ENCODE measurements at regions not wholly inside any gene's neighbourhood (a gene's known extent, or its start where the extent isn't known, plus 50 kb on each side); places are given as distances from the start of the nearest gene placed in this dataset.
"Not testable (repeated sequence)": the region's sequence is repeated elsewhere in the genome, so short reads cannot be mapped to it uniquely, and the experiment has no call there.

GRCh38 chr10:33101392-33101787 lies 143.4 kb upstream of the ITGB1 start:
- DNase-seq (ENCODE audit: low read depth, low spot score), result no peak

DNA sequence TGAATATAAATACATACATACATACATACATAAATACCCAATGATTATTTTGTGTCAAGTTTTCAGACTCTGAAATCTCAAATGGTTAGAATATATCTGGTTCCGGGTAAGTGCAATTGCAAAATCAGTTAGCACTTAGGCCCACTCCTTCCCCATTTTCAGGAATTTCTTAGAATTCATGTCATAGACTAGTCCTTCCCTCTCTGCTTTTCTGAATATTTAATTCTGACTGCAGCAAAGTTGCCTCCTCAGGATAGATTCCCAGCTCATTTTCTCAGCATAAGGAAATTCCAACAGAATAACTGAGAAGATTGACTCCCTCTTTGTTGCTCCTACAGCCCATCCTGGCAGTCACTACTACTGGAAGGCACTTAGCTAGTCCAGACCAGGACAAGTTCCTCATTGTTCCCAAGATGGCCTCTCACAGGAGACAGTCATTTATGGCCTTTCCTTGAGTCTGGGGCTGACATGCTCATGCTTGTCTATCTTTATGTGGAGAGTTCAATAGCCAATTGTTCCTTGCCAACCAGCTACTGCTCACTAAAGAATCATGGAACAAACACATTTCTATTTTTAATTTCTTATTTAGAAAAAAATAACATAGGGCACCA lies 142.9 kb upstream of the ITGB1 start:
- DNase-seq (ENCODE audit: low read depth, low spot score), result no peak

DNA sequence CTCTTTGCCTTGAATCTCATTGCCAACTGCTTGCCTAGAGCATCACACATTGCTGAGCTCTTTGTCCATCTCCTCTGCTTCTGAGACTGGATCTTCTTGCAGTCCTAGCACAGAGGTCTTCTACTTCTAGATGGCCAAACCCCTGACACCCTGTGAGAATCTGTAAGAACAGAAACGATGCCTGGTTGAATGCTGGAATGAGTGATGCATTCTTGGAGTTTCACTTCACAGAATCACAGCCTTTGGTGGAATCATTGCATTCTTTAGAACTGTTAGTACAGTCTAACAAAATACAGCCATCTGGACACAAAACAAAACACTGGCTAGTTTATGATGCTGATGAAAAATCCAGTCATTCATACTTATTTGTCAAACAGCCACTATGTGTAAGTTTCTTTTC lies 141.7 kb upstream of the ITGB1 start:
- DNase-seq (ENCODE audit: low read depth, low spot score), result no peak

GRCh38 chr10:33098951-33099663 lies 141.1 kb upstream of the ITGB1 start:
- no peak for DNase-seq (ENCODE audit: low read depth, low spot score)

- no peak for DNase-seq (ENCODE audit: low read depth, low spot score)
These were observed 138.1 kb upstream of the ITGB1 start for GRCh38 chr10:33095867-33096815.

GRCh38 chr10:33094263-33095051 lies 136.4 kb upstream of the ITGB1 start:
- no peak for DNase-seq (ENCODE audit: low read depth, low spot score)

- DNase-seq (ENCODE audit: low read depth, low spot score), result no peak
These were observed 135.3 kb upstream of the ITGB1 start for GRCh38 chr10:33093362-33093761.

DNA sequence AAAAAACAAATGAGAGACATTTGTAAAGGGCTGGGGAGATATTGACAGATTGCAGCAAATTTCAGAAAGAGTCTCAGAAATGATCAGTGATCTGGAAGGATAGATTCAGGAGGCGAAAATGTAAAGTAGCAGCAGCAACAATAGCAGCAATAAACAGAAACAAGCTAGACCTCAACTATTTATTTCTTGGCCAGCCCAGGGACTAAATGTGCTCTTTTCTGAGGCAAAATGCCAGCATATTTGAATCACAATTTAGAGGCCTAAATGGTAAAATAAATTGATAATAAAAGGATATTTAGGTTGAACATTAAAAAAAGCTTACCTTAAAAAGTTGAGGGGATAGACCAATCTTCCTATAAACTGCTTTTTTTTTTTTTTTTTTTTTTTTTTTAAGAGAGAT lies 134.6 kb upstream of the ITGB1 start:
- no peak for DNase-seq (ENCODE audit: low read depth, low spot score)

GRCh38 chr10:33091201-33091600 lies 133.2 kb upstream of the ITGB1 start:
- no peak for DNase-seq (ENCODE audit: low read depth, low spot score)

- no peak for DNase-seq (ENCODE audit: low read depth, low spot score)
These were observed 131.0 kb upstream of the ITGB1 start for GRCh38 chr10:33088990-33089389.

DNA sequence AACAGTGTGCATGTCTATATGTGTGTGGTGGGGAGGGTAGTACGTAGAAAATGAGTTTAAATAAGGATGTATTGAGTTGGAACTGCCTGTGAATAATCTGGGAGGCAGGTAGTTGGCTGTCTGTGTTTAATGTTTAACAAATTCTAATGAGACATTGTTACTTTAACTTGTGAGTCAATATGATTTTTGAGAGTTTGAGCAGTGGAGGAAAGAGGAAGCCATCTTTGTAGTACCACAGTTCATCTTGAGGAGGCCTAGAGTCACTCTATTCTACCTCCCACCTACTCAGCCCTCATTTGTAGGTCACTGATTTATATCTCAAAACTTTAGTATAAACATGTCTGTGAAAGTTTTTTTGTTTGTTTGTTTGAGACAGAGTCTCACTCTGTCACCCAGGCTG lies 129.9 kb upstream of the ITGB1 start:
- no peak for DNase-seq (ENCODE audit: low read depth, low spot score)

DNA sequence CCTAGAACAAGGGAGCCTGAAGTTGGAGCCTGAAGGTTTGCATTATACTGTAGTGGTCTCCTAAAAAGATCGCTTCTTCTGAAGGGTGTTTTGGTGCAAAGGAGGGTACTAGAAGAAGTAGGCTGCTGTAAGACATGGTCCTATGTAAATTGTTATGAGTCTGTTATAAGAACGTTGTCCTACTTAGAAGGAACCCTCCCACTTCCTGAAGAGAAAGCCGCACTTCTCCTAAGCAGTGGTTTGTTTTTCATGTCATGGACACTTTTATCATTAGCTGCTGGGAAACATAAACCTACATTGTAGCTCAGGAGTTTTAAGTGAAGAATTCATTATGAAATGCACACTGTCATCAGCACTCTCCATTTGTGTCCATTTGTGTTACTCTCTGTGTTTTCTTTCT lies 129.1 kb upstream of the ITGB1 start:
- DNase-seq (ENCODE audit: low read depth, low spot score), result no peak

- no peak for DNase-seq (ENCODE audit: low read depth, low spot score)
These were observed 128.1 kb upstream of the ITGB1 start for GRCh38 chr10:33086100-33086499.

DNA sequence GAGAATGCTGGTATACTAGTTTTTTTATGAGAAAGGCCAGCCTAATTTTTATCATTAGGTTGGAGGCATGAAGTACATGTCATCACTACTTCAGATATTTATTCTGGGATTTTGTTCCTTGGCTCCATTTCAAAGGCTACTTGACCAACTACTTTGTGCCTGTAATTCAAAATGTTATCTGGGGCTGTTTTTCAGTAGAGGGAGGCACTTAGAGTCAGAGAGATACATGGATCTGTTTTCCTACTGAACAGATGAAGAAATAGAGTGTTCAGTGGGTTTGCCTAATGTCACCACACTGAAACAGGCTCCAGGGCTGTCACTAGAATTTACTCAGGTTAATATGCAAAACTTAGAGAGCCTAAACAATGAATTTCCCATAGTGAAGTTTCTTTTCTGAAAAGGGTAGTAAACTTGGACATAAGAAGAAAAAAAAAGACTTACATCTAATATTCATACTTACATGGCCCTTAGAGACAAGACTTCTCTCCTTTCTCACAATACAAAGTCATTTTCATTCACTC lies 127.3 kb upstream of the ITGB1 start:
- DNase-seq (ENCODE audit: low read depth, low spot score), result no peak

DNA sequence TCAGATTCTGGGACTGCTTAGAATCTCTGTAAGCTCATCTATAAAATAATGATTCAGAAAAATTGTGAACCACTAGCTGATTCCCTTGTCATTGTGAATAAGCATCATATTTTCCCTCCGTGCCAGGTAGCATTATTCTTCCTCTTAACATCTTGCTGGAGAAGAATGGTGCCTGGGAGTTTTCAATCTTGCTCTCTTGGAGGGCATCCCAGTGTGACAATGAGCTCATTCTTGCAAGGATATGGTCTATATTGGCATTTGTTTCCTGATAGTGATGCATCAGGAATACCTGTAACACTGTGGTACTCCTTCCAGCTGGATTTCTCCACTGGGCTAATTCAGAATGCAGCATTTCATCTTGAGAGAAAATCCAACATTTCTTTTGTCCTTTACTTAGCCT lies 126.4 kb upstream of the ITGB1 start:
- DNase-seq (ENCODE audit: low read depth, low spot score), result no peak

DNA sequence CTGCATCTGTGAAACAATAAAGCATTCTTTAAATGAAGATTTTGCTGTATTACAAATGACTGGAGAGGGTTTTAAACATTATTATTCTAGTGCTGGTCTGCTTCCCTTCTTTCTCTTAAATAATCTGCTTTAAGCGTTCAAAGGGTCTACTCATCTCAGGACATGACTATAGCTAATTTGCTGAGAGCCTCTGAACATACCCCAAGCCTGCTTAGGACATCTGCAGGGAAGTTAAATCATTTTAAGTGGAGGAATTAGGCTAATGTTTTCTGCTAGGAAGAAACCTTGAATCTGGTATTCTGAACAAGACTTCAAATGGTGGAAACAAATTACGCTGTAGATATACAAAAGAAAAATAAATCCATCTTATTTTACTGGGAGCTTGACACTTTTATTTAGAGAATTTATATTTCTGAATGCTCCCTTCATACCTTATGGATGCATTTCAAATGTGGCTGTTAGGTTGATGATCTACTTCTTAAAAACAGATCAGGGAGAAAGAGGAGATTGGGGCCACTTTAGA lies 124.4 kb upstream of the ITGB1 start:
- no peak for DNase-seq (ENCODE audit: low read depth, low spot score)

DNA sequence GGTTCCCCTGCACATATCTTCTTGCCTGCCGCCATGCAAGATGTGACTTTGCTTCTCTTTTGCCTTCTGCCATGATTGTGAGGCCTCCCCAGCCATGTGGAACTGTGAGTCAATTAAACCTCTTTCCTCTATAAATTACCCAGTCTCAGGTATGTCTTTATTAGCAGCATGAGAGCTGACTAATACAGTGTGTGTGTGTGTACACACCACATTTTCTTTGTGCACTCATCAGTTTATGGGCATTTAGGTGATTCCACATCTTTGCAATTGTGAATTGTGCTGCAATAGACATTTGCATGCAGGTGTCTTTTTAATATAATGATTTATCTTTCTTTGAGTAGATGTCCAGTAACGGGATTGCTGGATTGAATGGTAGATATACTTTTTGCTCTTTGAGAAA lies 122.4 kb upstream of the ITGB1 start:
- not testable (repeated sequence) for DNase-seq (ENCODE audit: low read depth, low spot score)

DNA sequence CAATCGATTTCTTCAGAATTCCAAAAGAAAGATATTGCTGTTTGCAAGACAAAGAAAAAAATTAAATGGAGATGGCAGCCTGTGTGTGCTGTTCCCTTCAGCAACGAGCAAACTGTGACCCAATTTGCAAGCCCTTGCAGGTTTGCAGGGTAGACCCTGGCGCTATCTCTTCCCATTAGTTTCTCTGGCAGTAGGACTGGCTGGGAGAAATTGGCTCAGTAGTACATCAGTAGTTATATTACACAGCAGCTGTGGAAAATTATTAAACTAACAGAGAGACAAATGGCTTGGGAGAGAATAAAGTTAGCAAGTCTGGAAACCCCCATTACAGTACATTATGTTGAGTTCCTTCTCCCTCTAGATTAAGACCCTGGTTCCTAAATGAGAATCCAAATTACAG lies 116.4 kb upstream of the ITGB1 start:
- DNase-seq (ENCODE audit: low read depth, low spot score), result no peak

- DNase-seq (ENCODE audit: low read depth, low spot score), result no peak
These were observed 115.8 kb upstream of the ITGB1 start for GRCh38 chr10:33073641-33074415.

DNA sequence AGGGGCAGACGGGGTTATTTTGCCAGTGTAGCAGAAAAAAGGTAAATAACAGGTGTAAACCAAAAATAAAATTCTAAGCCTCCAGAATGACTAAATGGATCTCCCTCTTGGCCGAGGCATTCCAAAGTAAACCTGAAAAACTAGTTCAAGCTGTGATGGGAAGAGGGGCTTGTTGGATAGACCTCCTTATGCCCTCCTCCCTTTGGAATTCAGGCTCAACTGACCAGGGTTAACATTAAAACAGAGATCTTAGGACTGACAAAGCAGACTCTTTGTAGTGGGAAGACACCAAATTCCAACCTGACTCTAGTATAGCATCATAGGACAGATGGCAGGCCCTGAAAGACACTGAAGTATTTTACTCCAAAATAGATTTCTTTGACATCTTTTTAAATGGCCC lies 113.8 kb upstream of the ITGB1 start:
- DNase-seq (ENCODE audit: low read depth, low spot score), result no peak
